ENCODE measurements at regions not wholly inside any gene's neighbourhood (a gene's known extent, or its start where the extent isn't known, plus 50 kb on each side); places are given as distances from the start of the nearest gene placed in this dataset.

DNA sequence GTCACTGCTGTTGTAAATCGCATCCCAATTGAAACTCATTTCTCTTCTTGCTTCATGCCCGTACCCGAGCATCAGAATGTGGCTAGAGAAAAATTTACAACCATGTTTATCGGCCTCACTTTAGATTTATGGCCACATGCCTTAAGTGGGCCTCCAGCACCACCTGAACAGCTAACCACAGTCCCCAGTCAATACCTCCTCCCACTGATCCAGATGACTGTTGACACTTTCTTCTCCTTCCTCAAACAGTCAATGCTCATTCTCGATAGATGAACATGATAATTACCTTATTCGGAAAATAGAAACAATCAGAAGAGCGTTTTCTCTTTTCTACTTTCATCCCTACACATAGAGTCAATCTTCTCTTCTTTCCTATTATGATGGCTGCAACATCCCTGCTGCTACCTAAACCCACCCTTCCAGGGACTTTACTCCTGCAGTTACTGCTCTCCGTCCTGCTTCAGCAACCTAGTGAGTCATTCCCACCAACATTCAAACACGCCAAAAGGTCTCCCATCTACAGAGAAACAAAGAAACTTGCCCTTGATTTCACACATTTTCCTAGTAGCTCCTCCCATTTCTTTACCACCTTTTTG, 416.3 kb upstream of the MAF start:
- no peak for ATAC-seq
- TF ChIP-seq ESRRG (CRISPR knock-in tag; IDR thresholded peaks at IDR 0.05) (no peak), ISL1 (CRISPR knock-in tag; IDR thresholded peaks at IDR 0.05) (no peak), CSDC2 (CRISPR knock-in tag; IDR thresholded peaks at IDR 0.05) (no peak), TSHZ2 (CRISPR knock-in tag; IDR thresholded peaks at IDR 0.05) (no peak), ZNF70 (CRISPR knock-in tag; IDR thresholded peaks at IDR 0.05) (no peak), PATZ1 (CRISPR knock-in tag; IDR thresholded peaks at IDR 0.05; ENCODE audit: borderline replicate concordance) (no peak), ZNF8 (CRISPR knock-in tag; IDR thresholded peaks at IDR 0.05) (no peak), OSR1 (CRISPR knock-in tag; IDR thresholded peaks at IDR 0.05) (no peak), POU6F1 (CRISPR knock-in tag; IDR thresholded peaks at IDR 0.05; ENCODE audit: borderline replicate concordance, low read depth) (no peak)
- TF ChIP-seq, protein P1, sequence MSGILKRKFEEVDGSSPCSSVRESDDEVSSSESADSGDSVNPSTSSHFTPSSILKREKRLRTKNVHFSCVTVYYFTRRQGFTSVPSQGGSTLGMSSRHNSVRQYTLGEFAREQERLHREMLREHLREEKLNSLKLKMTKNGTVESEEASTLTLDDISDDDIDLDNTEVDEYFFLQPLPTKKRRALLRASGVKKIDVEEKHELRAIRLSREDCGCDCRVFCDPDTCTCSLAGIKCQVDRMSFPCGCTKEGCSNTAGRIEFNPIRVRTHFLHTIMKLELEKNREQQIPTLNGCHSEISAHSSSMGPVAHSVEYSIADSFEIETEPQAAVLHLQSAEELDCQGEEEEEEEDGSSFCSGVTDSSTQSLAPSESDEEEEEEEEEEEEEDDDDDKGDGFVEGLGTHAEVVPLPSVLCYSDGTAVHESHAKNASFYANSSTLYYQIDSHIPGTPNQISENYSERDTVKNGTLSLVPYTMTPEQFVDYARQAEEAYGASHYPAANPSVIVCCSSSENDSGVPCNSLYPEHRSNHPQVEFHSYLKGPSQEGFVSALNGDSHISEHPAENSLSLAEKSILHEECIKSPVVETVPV (CRISPR knock-in tag; IDR thresholded peaks at IDR 0.05) = no peak
- TF ChIP-seq, protein P2, sequence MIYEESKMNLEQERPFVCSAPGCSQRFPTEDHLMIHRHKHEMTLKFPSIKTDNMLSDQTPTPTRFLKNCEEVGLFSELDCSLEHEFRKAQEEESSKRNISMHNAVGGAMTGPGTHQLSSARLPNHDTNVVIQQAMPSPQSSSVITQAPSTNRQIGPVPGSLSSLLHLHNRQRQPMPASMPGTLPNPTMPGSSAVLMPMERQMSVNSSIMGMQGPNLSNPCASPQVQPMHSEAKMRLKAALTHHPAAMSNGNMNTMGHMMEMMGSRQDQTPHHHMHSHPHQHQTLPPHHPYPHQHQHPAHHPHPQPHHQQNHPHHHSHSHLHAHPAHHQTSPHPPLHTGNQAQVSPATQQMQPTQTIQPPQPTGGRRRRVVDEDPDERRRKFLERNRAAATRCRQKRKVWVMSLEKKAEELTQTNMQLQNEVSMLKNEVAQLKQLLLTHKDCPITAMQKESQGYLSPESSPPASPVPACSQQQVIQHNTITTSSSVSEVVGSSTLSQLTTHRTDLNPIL (CRISPR knock-in tag; IDR thresholded peaks at IDR 0.05; ENCODE audit: low read depth) = no peak

GRCh38 chr16:80015566-80015965, 415.0 kb upstream of the MAF start:
- TF ChIP-seq ZNF565 (CRISPR knock-in tag; conservative IDR thresholded peaks at IDR 0.05; ENCODE audit: low read depth) = no peak
- TF ChIP-seq PPARA (CRISPR knock-in tag; IDR thresholded peaks at IDR 0.05; ENCODE audit: borderline replicate concordance) = no peak
- no peak for TF ChIP-seq RARB (CRISPR knock-in tag; IDR thresholded peaks at IDR 0.05)
- TF ChIP-seq CSDC2 (CRISPR knock-in tag; IDR thresholded peaks at IDR 0.05) = no peak
- TF ChIP-seq PATZ1 (CRISPR knock-in tag; IDR thresholded peaks at IDR 0.05; ENCODE audit: borderline replicate concordance) = no peak
- no peak for ATAC-seq

DNA sequence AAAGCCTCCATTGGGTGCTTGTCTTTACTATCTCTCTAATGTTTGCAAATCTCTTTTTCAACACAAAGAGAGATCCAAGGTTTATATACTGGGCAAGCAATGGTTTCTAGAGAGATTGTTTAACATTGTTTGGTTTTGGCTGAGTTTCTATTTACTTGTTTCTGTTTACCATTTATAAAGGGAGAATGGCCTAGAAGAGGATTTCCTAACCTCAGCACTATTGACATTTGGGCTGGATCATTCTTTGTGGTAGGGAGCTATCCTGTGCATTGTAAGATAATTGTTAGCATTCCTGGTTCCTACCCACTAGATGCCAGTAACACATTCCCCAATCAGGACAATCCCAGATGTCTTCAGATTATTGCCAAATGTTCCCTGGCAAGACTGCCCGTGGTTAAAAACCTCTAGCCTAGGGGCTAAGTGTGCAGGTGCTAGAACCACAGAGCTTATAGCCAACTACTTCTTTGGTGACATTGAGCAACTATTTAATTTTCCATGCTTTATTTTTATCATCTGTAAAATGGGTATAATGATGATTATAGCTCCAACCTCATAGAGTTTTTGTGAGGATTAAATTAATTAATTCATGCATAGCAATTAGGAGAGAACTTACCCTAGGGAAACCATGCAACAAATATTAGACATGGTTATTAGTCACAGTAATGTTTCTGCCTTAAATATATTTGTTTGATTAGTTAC, 413.9 kb upstream of the MAF start:
- ATAC-seq = no peak
- no peak for TF ChIP-seq GLIS3 (CRISPR knock-in tag; IDR thresholded peaks at IDR 0.05)
- no peak for TF ChIP-seq TOX (CRISPR knock-in tag; IDR thresholded peaks at IDR 0.05; ENCODE audit: borderline replicate concordance)
- TF ChIP-seq ARNTL (CRISPR knock-in tag; IDR thresholded peaks at IDR 0.05; ENCODE audit: borderline replicate concordance, low read depth) = no peak
